HCT116 (cell line): ENCODE measurements at regions not wholly inside any gene's neighbourhood (a gene's known extent, or its start where the extent isn't known, plus 50 kb on each side); places are given as distances from the start of the nearest gene placed in this dataset.

ENCODE experiments used
- ATAC-seq: fragments of 200-7000 bp; cut with Tn5 transposase; 2 replicates; pipeline ENCODE4 v1.9.1; 2020; ENCODE audit warnings: mild to moderate bottlenecking, moderate library complexity
- BruUV-seq: library from RNA; stranded (reverse); fragments of 400-500 nt; replicated peaks from 2 replicates; lab custom pipeline; 2021; lab: Mats Ljungman, UMichigan
- CTCF ChIA-PET: fragments of 300-600 bp; sonication (Branson Sonifier 250); formaldehyde crosslinking; loops from one replicate; lab custom pipeline; 2021; ENCODE audit warnings: antibody characterized with exemption; lab: Charles Lee
- POLR2A ChIA-PET: fragments of 300-600, 350-600 bp; sonication (Branson Sonifier 250); formaldehyde crosslinking; loops from one replicate; lab custom pipeline; 2021; ENCODE audit warnings: antibody characterized with exemption; lab: Charles Lee
- RAD21 ChIA-PET, 2 experiments: fragments of 300-600 bp; sonication (Branson Sonifier 250); formaldehyde crosslinking; loops; one replicate each; lab custom pipeline; 2023; ENCODE audit warnings: low total read pairs in 2 of 2; ENCODE audit not compliant: uncharacterized antibody in 2 of 2, unreplicated experiment in 2 of 2, low non-redundant PET in 1 of 2; lab: Charles Lee
- DNase-seq: peaks from one replicate; pipeline ENCODE4 v3.0.0-alpha.2; 2010; ENCODE audit warnings: low read depth, low spot score
- H2AFZ ChIP-seq: fragments of 200-600 bp; shearing (Covaris generic), sonication (generic); 2 replicates; pipeline ENCODE4 v1.6.1; 2017; ENCODE audit warnings: low read depth, mixed run types, mixed read lengths, antibody characterized with exemption, low read length; ENCODE audit not compliant: poor library complexity, severe bottlenecking
- H3K27ac ChIP-seq: 2 replicates; pipeline ENCODE4 v1.5.1; 2012; ENCODE audit warnings: low read depth, low read length
- H3K27me3 ChIP-seq: fragments of 200-600 bp; sonication (generic); 2 replicates; pipeline ENCODE4 v1.6.1; 2016; ENCODE audit warnings: mixed run types, low read length, mixed read lengths; ENCODE audit not compliant: insufficient read depth
- H3K36me3 ChIP-seq, 2 experiments: fragments of 200-500 bp in 1 of 2; fragments of 200-600 bp in 1 of 2; sonication (Bioruptor generic) in 1 of 2; sonication (generic) in 1 of 2; 2 replicates each; pipeline versions ENCODE4 v1.5.1 to v1.6.1; 2014 to 2016; ENCODE audit warnings: low read length in 2 of 2, inconsistent platforms in 1 of 2, mixed read lengths in 1 of 2, mixed run types in 1 of 2; ENCODE audit not compliant: insufficient read depth in 2 of 2, control insufficient read depth in 1 of 2
- H3K4me1 ChIP-seq, 2 experiments: fragments of 200-600 bp in 1 of 2; sonication (generic) in 1 of 2; 2 replicates each; pipeline versions ENCODE4 v1.5.1 to v1.6.1; 2012 to 2017; ENCODE audit warnings: low read length in 2 of 2, inconsistent platforms in 1 of 2, mild to moderate bottlenecking in 1 of 2, mixed read lengths in 1 of 2, mixed run types in 1 of 2, moderate library complexity in 1 of 2; ENCODE audit not compliant: insufficient read depth in 2 of 2, control insufficient read depth in 1 of 2
- H3K4me2 ChIP-seq: fragments of 200-600 bp; sonication (generic); 2 replicates; pipeline ENCODE4 v1.6.1; 2017; ENCODE audit warnings: mixed run types, low read length, mixed read lengths
- H3K4me3 ChIP-seq, 2 experiments: fragments of 200-600 bp in 1 of 2; sonication (generic) in 1 of 2; replicated peaks in 1 of 2; 2 replicates each; pipeline ENCODE4 v1.5.1; 2011 to 2016; ENCODE audit warnings: low read length in 2 of 2, control low read depth in 1 of 2, low read depth in 1 of 2, mild to moderate bottlenecking in 1 of 2, mixed read lengths in 1 of 2, mixed run types in 1 of 2
- H3K79me2 ChIP-seq: fragments of 200-600 bp; sonication (generic); 2 replicates; pipeline ENCODE4 v1.6.1; 2017; ENCODE audit warnings: mild to moderate bottlenecking, mixed run types, low read length, moderate library complexity, mixed read lengths; ENCODE audit not compliant: insufficient read depth
- H3K9ac ChIP-seq: fragments of 200-600 bp; sonication (generic); 2 replicates; pipeline ENCODE4 v1.6.1; 2016; ENCODE audit warnings: low read length, mixed read lengths
- H3K9me2 ChIP-seq: fragments of 200-600 bp; sonication (generic), shearing (Covaris generic); 2 replicates; pipeline ENCODE4 v1.6.1; 2017; ENCODE audit warnings: mixed run types, mild to moderate bottlenecking, moderate library complexity; ENCODE audit not compliant: insufficient read depth
- H3K9me3 ChIP-seq, 2 experiments: fragments of 200-500 bp in 1 of 2; fragments of 200-600 bp in 1 of 2; sonication (Bioruptor generic) in 1 of 2; sonication (generic) in 1 of 2; 2 replicates each; pipeline ENCODE4 v1.6.1; 2014 to 2017; ENCODE audit warnings: low read length in 2 of 2, mixed read lengths in 2 of 2, inconsistent platforms in 1 of 2, low read depth in 1 of 2, mild to moderate bottlenecking in 1 of 2, mixed run types in 1 of 2, moderate library complexity in 1 of 2; ENCODE audit not compliant: control insufficient read depth in 1 of 2, insufficient read depth in 1 of 2
- H4K20me1 ChIP-seq: fragments of 200-600 bp; sonication (generic), shearing (Covaris generic); 2 replicates; pipeline ENCODE4 v1.6.1; 2017; ENCODE audit warnings: mixed run types, mild to moderate bottlenecking, moderate library complexity; ENCODE audit not compliant: insufficient read depth
- ATF3 ChIP-seq: IDR thresholded peaks from 2 replicates; pipeline ENCODE4 v1.6.1; 2012
- CBX3 ChIP-seq: IDR thresholded peaks from 2 replicates; pipeline ENCODE4 v1.6.1; 2012; ENCODE audit warnings: low read depth
- CTCF ChIP-seq, 3 experiments: fragments of 200-600 bp in 1 of 3; sonication (generic) in 1 of 3; IDR thresholded peaks in 2 of 3; conservative IDR thresholded peaks in 1 of 3; 2 replicates each; pipeline ENCODE4 v1.5.1; 2012 to 2017; ENCODE audit warnings: low read depth in 2 of 3, low read length in 2 of 3, antibody characterized with exemption in 1 of 3, borderline replicate concordance in 1 of 3, control low read depth in 1 of 3, mild to moderate bottlenecking in 1 of 3, mixed read lengths in 1 of 3, mixed run types in 1 of 3, moderate library complexity in 1 of 3; ENCODE audit not compliant: insufficient read depth in 1 of 3
- MAX ChIP-seq: IDR thresholded peaks from 2 replicates; pipeline ENCODE4 v1.6.1; 2012
- POLR2AphosphoS5 ChIP-seq: IDR thresholded peaks from 2 replicates; pipeline ENCODE4 v1.6.1; 2011; ENCODE audit warnings: mild to moderate bottlenecking, low read depth, low read length, moderate library complexity
- REST ChIP-seq: IDR thresholded peaks from 2 replicates; pipeline ENCODE4 v1.6.1; 2012; ENCODE audit warnings: low read depth
- TCF7L2 ChIP-seq: IDR thresholded peaks from 2 replicates; pipeline ENCODE4 v1.7.0; 2011; ENCODE audit warnings: borderline replicate concordance, inconsistent platforms; ENCODE audit not compliant: insufficient read depth, insufficient read length; ENCODE audit errors: extremely low read depth
- ZNF274 ChIP-seq: fragments of 200-500 bp; sonication (Bioruptor generic); IDR thresholded peaks from 2 replicates; pipeline ENCODE4 v1.6.1; 2014; ENCODE audit warnings: mild to moderate bottlenecking, low read depth, low read length, inconsistent platforms
- intact Hi-C: fragments of 100-400 bp; cut with micrococcal nuclease; formaldehyde crosslinking; loops from 2 replicates; pipeline ENCODE4 v1.10.0; 2022

- POLR2A ChIA-PET = no interaction called here
- ATAC-seq = no peak
Observed at GRCh38 chr6:150704447-150705192, 104.9 kb downstream of the PLEKHG1 start.

More at GRCh38 chr6:150704447-150705192, 104.9 kb downstream of the PLEKHG1 start:
- TF ChIP-seq CTCF (IDR thresholded peaks at IDR 0.05 in 2 of 3, conservative IDR thresholded peaks at IDR 0.05 in 1 of 3; ENCODE audit: borderline replicate concordance in 1 of 3, insufficient read depth in 1 of 3, low read depth in 2 of 3, low read length in 2 of 3) (no peak), POLR2AphosphoS5 (no peak), ZNF274 (no peak), CBX3 (no peak), TCF7L2 (no peak), ATF3 (no peak), REST (no peak), MAX (no peak)
- no peaks in the 10 kb centered on the region for H3K36me3 ChIP-seq
- no peaks in the 10 kb centered on the region for H3K9me2 ChIP-seq
- RAD21 ChIA-PET = no interaction called here
- CTCF ChIA-PET = interaction anchor here (1.3 kb wide), 1 partner anchor 19 kb away, joined by 3 read pairs; no protein-coding TSS in a partner anchor
- intact Hi-C loops = no loop called here
- H3K27ac ChIP-seq = no peak overlapping the region
- no peaks in the 10 kb centered on the region for H3K27me3 ChIP-seq
- H3K9ac ChIP-seq = no peak overlapping the region
- H4K20me1 ChIP-seq = no peaks in the 10 kb centered on the region
- 0 out of 4 replicates have a peak, but pooled peaks cover 0 to 4% of the 10 kb centered on the region in 2 experiments for H3K4me1 ChIP-seq
- no peaks in the 10 kb centered on the region for H3K9me3 ChIP-seq
- no peaks in the 10 kb centered on the region for H3K79me2 ChIP-seq
- no peak overlapping the region for H3K4me2 ChIP-seq
- BruUV-seq = no TSS peak
- H2AFZ ChIP-seq = no peak overlapping the region
- H3K4me3 ChIP-seq = no peak overlapping the region
- DNase-seq = no peak
